IPS-15b (cell line): ENCODE measurements at regions not wholly inside any gene's neighbourhood (a gene's known extent, or its start where the extent isn't known, plus 50 kb on each side); places are given as distances from the start of the nearest gene placed in this dataset.

Source experiments
- H3K27me3 ChIP-seq: one replicate; pipeline ENCODE4 v1.6.1; 2013; ENCODE audit warnings: low read length; ENCODE audit not compliant: control insufficient read depth, insufficient read depth
- H3K36me3 ChIP-seq: one replicate; pipeline ENCODE4 v1.6.1; 2013; ENCODE audit warnings: low read length; ENCODE audit not compliant: control insufficient read depth, insufficient read depth
- H3K4me1 ChIP-seq: one replicate; pipeline ENCODE4 v1.6.1; 2013; ENCODE audit warnings: mild to moderate bottlenecking, low read length; ENCODE audit not compliant: control insufficient read depth, insufficient read depth
- H3K4me3 ChIP-seq: one replicate; pipeline ENCODE4 v1.5.1; 2013; ENCODE audit warnings: low read depth, low read length
- H3K9ac ChIP-seq: one replicate; pipeline ENCODE4 v1.6.1; 2013; ENCODE audit warnings: low read depth, mild to moderate bottlenecking, low read length
- H3K9me3 ChIP-seq: one replicate; pipeline ENCODE4 v1.6.1; 2013; ENCODE audit warnings: mild to moderate bottlenecking, low read length; ENCODE audit not compliant: control insufficient read depth, insufficient read depth

DNA sequence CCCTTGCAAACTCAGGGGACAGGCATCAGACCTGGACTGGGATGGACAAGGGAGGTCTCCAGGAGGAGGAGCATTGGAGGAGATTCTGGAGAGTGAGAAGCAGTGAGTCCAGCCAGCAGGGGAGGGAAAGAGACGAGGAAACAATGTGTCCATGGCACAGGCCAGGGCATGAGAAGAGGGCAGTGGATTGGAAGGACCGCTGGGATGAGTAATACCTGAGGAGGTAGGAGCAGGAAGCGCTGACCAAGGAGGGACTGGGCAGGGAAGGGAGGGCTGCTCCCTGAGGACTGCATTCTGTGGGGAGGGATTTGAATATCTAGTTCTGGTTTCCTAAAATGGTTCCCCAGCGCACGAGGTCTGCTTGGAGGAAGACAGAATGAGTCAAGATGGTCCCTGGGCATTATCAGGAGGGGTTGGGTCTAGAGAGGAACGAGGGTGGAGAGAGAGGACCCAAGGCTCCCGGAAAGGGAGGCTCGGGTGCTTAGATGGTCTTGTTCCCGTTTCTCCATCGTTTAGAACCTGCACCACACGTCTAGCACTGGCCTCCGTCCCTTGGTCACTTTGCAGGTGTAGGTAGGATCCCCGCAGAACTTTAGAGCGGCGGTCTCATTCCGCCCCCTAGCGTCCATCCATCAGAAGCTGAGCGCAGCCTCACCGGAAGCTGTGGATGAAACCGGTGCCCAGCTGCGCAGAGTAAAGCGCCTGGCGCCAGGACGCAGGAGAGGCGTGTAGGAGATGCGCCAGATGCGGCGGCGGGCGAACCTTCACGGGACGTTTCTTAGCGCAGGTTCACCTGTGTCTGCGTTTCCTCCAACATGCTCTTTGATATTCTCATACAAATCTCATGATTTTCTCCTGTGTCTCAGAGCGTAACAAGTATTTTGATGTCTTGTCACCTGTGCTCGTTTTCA is 190.7 kb upstream of the NDN start:
- Histone ChIP-seq H3K4me1 (no peaks in the 10 kb centered on the region), H3K36me3 (no peaks in the 10 kb centered on the region), H3K9me3 (no peaks in the 10 kb centered on the region), H3K9ac (no peak overlapping the region), H3K4me3 (peak overlapping the region; percentile 53), H3K27me3 (peaks cover 24% of the 10 kb centered on the region)

DNA sequence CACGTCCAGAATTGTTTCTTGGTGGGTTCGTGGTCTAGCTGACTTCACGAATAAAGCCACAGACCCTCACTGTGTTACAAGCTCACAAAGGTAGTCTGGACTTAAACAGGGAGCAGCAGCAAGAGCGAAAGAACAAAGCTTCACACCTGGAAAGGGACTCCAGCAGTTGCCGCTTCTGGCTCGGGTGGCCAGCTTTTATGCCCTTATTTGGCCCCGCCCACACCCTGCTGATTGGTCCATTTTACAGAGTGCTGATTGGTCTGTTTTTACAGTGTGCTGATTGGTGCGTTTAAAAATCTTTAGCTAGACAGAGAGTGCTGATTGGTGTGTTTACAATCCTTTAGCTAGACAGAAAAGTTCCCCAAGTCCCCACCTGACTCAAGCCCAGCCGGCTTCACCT is 194.2 kb upstream of the NDN start:
- no peak overlapping the region for H3K9ac ChIP-seq
- H3K9me3 ChIP-seq = no peaks in the 10 kb centered on the region
- peaks cover 24% of the 10 kb centered on the region for H3K27me3 ChIP-seq
- no peaks in the 10 kb centered on the region for H3K4me1 ChIP-seq
- H3K36me3 ChIP-seq = no peaks in the 10 kb centered on the region
- no peak overlapping the region for H3K4me3 ChIP-seq

DNA sequence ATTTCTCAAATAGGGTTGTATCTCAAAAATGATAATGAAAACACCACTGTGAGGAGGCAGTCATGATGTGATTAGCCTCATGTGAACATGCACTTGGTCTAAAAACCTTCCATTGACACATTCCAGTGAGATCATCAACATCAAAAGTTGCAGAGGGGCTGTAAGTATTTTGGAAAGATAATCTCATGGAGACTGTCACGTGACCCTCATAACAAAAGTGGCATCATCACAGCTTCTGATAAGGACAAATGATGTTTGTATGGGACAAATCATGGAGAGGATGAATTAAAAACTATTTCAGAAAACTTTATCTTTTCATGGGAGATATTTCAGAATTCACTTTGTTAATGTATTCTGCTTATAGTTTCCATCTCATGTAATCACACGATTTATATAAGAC is 203.1 kb upstream of the NDN start:
- no peak overlapping the region for H3K4me3 ChIP-seq
- H3K4me1 ChIP-seq = no peaks in the 10 kb centered on the region
- H3K27me3 ChIP-seq = no peaks in the 10 kb centered on the region
- H3K36me3 ChIP-seq = no peaks in the 10 kb centered on the region
- no peaks in the 10 kb centered on the region for H3K9me3 ChIP-seq
- no peak overlapping the region for H3K9ac ChIP-seq

DNA sequence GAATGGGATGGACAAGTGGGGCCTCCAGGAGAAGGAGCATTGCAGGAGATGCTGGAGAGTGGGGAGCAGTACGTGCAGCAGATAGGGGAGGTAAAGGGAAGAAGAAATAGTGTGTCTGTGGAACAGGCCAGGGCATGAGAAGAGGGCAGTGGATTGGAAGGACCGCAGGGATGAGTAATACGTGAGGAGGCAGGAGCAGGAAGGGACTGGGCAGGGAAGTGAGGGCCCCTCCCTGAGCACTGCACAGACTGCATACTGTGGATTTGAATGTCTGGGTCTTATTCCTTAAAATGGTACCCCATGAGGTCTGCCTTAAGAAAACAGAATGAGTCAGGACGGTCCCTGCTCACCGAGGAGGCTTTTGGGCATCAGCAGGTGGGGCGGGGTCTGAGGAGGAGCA is 210.0 kb upstream of the NDN start:
- Histone ChIP-seq H3K9ac (no peak overlapping the region), H3K4me3 (peak overlapping the region; percentile 8), H3K9me3 (no peaks in the 10 kb centered on the region), H3K4me1 (no peaks in the 10 kb centered on the region), H3K27me3 (no peaks in the 10 kb centered on the region), H3K36me3 (no peaks in the 10 kb centered on the region)

DNA sequence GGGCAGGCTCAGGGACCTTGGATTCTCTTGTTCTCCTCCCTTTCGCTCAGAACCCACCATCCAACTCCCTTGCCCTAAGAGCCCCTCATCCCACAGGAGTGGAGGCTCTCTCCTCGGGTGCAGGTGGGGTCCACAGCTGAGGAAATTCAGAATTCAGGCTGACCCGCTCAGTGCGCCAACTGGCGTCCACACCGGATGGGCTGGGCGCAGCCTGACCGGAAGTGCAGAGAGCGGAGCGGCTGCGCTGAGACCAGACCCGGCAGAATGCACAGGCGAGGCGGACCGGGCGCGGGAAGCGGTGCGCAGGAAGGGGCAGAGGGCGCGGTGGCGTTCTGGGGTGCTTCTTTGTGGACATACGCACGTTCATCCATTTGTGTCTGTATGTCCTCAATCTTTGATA is 210.4 kb upstream of the NDN start:
- peak overlapping the region; percentile 8 for H3K4me3 ChIP-seq
- no peaks in the 10 kb centered on the region for H3K4me1 ChIP-seq
- H3K27me3 ChIP-seq = no peaks in the 10 kb centered on the region
- no peak overlapping the region for H3K9ac ChIP-seq
- no peaks in the 10 kb centered on the region for H3K9me3 ChIP-seq
- no peaks in the 10 kb centered on the region for H3K36me3 ChIP-seq

DNA sequence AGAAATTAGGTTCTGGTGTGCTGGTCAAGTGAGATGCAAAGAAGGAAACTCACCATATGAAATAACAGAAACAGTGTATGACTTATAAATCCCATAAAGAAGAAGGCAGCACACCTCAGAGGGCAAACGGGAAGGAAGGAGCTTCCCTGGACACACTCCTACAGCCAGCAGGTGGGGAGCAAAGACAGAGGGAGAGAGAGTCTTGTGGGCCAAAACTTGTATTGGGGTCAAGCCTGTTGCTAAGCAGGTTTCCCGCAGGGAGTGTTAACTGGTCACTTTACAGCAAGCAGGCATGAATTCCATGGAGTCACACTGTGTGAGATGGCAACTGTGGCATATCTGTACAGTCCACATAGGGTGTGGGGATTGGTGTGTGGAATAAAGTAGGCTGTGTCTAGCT is 222.9 kb upstream of the NDN start:
- H3K9ac ChIP-seq = no peak overlapping the region
- H3K4me3 ChIP-seq = no peak overlapping the region
- H3K9me3 ChIP-seq = no peaks in the 10 kb centered on the region
- H3K27me3 ChIP-seq = no peaks in the 10 kb centered on the region
- peaks cover 10% of the 10 kb centered on the region for H3K4me1 ChIP-seq
- no peaks in the 10 kb centered on the region for H3K36me3 ChIP-seq

DNA sequence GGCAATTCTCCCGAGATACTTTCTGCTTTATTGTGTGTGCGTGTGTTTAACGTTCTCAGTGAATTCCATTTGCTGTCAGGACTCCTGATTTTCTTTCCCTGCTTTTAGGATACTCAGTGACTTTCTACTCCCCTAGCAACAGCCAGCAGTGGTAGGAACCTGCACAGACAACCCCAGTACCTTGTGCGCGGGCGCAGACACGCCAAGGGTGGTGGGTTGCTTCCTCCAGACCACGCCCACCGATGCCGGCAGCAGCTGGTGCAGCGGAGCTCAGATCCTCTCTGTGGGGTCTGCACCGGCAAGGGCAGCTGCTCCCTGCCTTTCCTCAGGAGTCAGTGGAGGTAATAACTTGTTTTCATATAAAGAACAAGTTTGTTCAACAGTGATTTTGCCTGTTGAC is 225.1 kb upstream of the NDN start:
- peak overlapping the region; percentile 64 for H3K4me3 ChIP-seq
- no peak overlapping the region for H3K9ac ChIP-seq
- peaks cover 10% of the 10 kb centered on the region for H3K4me1 ChIP-seq
- H3K36me3 ChIP-seq = no peaks in the 10 kb centered on the region
- no peaks in the 10 kb centered on the region for H3K9me3 ChIP-seq
- H3K27me3 ChIP-seq = no peaks in the 10 kb centered on the region

DNA sequence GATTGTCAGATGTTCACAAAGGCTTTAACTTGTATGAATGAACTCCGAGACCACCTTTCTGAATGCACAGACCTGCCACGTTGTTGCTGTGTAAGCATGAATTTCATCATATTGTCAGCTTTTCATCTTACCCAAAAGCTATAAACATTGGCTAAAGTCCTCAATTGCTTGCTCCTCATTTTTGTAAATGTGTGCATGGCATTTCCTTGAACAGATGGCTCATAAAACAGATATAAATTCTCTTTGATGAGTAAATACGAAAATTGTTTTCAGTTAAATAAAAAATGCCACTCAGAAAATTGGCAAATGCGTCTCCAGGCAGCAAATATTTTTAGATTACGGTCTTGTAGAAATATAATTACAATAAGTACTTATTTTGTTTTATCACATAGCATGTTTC is 226.0 kb upstream of the NDN start:
- Histone ChIP-seq H3K4me1 (peaks cover 10% of the 10 kb centered on the region), H3K9ac (no peak overlapping the region), H3K36me3 (no peaks in the 10 kb centered on the region), H3K27me3 (no peaks in the 10 kb centered on the region), H3K9me3 (no peaks in the 10 kb centered on the region), H3K4me3 (no peak overlapping the region)

DNA sequence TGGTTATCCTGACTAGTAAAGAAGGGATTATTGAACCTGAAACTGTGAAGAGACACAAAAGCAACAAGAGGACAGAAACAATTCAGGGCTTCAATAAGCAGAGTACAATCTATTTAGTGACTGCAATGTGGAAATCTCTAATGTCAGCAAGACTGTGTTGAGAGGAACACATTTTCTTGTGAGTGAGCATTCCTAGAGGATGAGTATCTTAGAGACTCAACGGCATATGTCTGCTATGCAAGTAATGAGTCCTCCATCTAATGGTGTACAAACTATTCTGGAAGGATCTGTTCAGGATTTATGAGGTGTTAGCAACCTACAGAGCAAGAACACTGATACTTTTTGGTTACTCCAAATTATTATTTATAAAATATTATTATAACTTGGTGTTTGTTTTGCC is 226.5 kb upstream of the NDN start:
- H3K4me3 ChIP-seq = no peak overlapping the region
- H3K9me3 ChIP-seq = no peaks in the 10 kb centered on the region
- no peak overlapping the region for H3K9ac ChIP-seq

DNA sequence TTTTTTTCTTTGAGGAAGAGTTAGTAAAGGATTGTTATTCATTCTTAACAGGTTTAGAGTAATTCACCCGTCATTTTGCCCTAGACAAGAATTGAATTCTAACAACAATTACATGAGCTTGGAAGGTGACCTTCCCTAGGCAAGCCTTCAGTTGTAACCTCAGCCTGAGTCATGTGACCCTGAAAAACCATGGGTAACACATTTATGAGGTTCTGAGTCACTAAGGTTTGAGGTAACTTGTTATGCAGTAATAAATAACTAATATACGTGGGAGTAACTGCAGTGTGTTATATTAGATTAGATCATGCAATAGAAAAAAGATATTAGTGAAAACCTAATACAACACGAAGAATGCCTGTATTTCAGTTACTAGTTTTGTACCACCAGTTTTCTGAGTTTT is 237.6 kb upstream of the NDN start:
- Histone ChIP-seq H3K9ac (no peak overlapping the region), H3K27me3 (no peaks in the 10 kb centered on the region), H3K9me3 (no peaks in the 10 kb centered on the region), H3K36me3 (no peaks in the 10 kb centered on the region), H3K4me3 (no peak overlapping the region), H3K4me1 (no peaks in the 10 kb centered on the region)

More for the DNA sequence above, 226.5 kb upstream of the NDN start:
- Histone ChIP-seq H3K4me1 (peaks cover 10% of the 10 kb centered on the region), H3K27me3 (no peaks in the 10 kb centered on the region), H3K36me3 (no peaks in the 10 kb centered on the region)

DNA sequence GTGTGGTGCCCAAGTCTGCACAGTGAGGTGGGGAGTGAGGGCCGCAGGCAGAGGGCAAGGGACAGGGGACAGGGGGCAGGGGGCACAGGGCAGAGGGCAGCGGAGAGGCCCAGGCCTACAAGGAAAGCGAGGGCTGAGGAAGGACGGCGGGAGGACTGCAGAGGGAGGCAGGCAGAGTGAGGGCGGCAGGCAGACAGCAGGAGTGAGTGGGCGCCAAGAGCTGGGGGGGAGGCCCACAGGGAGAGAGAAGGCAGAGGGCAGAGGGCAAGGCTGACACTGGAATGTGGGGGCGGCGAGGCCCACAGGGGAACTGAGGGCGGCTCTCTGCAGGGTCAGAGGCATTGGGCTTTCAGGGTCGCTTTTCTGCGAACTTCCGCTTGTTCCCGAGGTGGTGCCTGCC is 267.8 kb upstream of the NDN start:
- no peak overlapping the region for H3K9ac ChIP-seq
- H3K9me3 ChIP-seq = no peaks in the 10 kb centered on the region
- H3K36me3 ChIP-seq = no peaks in the 10 kb centered on the region
- H3K4me3 ChIP-seq = no peak overlapping the region
- no peaks in the 10 kb centered on the region for H3K4me1 ChIP-seq
- no peaks in the 10 kb centered on the region for H3K27me3 ChIP-seq

DNA sequence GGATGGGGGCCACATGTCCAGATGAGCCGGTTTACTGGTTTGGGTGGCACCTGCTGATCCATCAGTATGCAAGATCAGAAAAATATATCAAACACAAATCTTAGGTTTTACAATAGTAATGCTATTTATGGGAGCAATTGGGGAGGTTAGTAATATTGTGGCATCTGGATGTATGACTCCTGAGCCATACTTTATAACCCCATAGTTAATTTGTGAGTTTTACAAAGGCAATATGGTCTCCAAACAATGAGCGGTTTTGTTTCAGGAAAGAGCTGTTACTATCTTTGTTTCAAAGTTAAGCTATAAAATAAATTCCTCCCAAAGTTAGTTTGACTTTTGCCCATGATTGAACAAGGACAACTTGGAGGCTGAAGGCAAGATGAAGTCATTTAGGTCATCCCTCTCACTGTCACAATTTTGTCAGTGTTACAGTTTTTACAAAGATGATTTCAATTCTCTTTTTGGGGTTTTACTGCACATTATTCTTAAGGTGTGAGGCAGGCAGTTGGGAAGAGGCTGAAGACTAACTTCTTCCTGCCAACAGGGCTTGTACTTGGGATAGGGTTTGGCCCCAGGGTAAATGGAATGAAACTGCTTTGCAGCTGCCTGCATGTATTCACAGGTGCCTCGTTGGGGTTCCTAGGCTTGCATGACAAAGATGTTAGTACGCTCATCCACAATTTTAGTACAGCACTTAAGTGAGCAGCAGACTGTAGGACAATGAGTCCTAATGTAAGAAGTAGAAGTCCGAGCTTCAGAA is 296.6 kb upstream of the NDN start:
- Histone ChIP-seq H3K9me3 (no peaks in the 10 kb centered on the region), H3K4me3 (no peak overlapping the region), H3K4me1 (peaks cover 2% of the 10 kb centered on the region), H3K36me3 (no peaks in the 10 kb centered on the region), H3K27me3 (no peaks in the 10 kb centered on the region), H3K9ac (no peak overlapping the region)
